K562 (cell line): ENCODE measurements at regions not wholly inside any gene's neighbourhood (a gene's known extent, or its start where the extent isn't known, plus 50 kb on each side); places are given as distances from the start of the nearest gene placed in this dataset.

Source experiments
- TF ChIP-seq, protein P1 (sequence below): fragments of 450-650 bp; IDR thresholded peaks from 2 replicates; pipeline ENCODE4 v1.6.1; 2016; ENCODE audit warnings: mild to moderate bottlenecking, moderate library complexity

DNA sequence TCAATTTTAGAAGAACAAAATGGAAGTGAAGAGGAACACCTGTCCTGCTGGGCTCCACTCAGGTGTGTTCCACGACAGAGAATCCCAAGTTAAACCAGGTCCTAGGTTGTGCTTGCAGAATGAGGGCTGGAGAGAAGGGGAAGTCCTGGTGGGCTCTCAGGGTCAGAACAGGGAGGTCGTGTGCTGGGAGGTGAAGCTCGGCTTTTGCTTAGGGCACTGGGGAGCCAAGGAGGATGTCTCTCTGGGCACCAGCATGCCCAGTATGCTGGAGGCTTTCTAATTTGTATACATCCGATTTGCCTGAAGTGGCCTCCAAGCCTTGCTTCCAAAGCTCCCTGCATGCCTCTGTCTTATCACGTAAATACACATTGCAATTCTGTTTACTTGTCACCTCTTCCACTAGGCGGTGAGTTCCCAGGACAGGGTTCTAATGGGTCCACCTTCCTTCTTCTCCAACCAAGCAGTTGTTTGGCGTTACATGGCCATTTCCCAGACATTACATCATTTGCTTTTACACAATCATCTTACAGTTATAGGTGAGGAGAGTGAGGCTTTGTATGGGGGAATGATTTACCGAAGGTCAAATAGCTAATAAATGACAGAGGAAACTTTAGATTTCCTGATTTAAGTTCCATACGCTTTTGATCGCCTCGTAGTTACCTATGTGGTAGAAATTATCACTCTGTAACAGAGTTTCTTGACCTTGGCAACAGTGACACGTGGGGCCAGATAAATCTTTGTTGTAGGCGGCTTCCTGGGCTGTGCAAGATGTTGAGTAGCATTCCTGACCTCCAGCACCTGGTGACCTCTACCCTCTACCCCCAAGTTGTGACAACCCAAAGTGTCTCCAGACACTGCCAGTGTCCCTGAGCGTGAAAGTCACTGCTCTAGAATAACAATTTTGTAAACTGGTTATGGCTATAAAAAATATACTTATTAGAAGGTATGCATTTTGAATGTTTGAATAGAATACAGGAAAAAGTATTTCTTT is 901.5 kb downstream of the TBC1D22A start (continued):
- TF ChIP-seq, protein P1, sequence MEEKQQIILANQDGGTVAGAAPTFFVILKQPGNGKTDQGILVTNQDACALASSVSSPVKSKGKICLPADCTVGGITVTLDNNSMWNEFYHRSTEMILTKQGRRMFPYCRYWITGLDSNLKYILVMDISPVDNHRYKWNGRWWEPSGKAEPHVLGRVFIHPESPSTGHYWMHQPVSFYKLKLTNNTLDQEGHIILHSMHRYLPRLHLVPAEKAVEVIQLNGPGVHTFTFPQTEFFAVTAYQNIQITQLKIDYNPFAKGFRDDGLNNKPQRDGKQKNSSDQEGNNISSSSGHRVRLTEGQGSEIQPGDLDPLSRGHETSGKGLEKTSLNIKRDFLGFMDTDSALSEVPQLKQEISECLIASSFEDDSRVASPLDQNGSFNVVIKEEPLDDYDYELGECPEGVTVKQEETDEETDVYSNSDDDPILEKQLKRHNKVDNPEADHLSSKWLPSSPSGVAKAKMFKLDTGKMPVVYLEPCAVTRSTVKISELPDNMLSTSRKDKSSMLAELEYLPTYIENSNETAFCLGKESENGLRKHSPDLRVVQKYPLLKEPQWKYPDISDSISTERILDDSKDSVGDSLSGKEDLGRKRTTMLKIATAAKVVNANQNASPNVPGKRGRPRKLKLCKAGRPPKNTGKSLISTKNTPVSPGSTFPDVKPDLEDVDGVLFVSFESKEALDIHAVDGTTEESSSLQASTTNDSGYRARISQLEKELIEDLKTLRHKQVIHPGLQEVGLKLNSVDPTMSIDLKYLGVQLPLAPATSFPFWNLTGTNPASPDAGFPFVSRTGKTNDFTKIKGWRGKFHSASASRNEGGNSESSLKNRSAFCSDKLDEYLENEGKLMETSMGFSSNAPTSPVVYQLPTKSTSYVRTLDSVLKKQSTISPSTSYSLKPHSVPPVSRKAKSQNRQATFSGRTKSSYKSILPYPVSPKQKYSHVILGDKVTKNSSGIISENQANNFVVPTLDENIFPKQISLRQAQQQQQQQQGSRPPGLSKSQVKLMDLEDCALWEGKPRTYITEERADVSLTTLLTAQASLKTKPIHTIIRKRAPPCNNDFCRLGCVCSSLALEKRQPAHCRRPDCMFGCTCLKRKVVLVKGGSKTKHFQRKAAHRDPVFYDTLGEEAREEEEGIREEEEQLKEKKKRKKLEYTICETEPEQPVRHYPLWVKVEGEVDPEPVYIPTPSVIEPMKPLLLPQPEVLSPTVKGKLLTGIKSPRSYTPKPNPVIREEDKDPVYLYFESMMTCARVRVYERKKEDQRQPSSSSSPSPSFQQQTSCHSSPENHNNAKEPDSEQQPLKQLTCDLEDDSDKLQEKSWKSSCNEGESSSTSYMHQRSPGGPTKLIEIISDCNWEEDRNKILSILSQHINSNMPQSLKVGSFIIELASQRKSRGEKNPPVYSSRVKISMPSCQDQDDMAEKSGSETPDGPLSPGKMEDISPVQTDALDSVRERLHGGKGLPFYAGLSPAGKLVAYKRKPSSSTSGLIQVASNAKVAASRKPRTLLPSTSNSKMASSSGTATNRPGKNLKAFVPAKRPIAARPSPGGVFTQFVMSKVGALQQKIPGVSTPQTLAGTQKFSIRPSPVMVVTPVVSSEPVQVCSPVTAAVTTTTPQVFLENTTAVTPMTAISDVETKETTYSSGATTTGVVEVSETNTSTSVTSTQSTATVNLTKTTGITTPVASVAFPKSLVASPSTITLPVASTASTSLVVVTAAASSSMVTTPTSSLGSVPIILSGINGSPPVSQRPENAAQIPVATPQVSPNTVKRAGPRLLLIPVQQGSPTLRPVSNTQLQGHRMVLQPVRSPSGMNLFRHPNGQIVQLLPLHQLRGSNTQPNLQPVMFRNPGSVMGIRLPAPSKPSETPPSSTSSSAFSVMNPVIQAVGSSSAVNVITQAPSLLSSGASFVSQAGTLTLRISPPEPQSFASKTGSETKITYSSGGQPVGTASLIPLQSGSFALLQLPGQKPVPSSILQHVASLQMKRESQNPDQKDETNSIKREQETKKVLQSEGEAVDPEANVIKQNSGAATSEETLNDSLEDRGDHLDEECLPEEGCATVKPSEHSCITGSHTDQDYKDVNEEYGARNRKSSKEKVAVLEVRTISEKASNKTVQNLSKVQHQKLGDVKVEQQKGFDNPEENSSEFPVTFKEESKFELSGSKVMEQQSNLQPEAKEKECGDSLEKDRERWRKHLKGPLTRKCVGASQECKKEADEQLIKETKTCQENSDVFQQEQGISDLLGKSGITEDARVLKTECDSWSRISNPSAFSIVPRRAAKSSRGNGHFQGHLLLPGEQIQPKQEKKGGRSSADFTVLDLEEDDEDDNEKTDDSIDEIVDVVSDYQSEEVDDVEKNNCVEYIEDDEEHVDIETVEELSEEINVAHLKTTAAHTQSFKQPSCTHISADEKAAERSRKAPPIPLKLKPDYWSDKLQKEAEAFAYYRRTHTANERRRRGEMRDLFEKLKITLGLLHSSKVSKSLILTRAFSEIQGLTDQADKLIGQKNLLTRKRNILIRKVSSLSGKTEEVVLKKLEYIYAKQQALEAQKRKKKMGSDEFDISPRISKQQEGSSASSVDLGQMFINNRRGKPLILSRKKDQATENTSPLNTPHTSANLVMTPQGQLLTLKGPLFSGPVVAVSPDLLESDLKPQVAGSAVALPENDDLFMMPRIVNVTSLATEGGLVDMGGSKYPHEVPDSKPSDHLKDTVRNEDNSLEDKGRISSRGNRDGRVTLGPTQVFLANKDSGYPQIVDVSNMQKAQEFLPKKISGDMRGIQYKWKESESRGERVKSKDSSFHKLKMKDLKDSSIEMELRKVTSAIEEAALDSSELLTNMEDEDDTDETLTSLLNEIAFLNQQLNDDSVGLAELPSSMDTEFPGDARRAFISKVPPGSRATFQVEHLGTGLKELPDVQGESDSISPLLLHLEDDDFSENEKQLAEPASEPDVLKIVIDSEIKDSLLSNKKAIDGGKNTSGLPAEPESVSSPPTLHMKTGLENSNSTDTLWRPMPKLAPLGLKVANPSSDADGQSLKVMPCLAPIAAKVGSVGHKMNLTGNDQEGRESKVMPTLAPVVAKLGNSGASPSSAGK = peak; percentile 28; the same call in 1 of the 2 replicates
- TF ChIP-seq, all 486 proteins: peak for 14
